Superior temporal gyrus (tissue), 1 donor: ENCODE measurements at regions not wholly inside any gene's neighbourhood (a gene's known extent, or its start where the extent isn't known, plus 50 kb on each side); places are given as distances from the start of the nearest gene placed in this dataset.

Experiments
- DNase-seq: peaks from one replicate; pipeline ENCODE4 v3.0.0-alpha.2; 2016; ENCODE audit errors: extremely low spot score

DNA sequence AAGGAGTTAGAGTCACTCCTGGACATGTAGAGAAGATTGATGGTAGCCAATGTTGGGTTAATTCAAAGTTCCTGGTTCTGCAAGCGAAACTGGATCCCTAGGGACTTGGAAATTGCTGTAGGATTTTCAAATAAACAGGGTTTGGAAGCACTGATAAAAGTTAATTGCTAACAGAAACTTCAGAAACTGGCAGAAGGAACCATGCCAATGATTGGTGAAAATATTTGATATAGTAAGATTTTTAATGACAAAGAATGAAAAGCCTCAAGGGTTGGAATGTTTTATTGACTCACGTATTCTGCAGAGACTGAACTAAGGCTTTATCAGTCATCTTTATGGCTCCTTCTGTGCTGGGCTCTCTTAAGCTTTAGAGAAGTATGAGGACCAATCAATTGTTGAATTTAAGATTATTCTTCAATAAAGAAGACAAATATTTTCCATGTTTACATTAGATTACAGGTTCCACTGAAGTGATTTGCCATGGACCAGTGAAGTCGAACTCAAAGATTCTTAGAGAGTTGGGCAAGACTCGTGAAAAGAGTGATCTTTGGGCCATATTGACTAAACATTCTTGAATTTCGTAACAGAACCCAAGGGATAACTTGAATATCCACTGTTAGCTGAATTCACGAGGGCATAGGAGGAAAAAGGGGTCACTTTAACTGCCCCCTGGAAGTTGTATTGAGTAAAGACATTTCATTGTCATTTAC is 371.4 kb downstream of the HDGFL1 start:
- DNase-seq = no peak

DNA sequence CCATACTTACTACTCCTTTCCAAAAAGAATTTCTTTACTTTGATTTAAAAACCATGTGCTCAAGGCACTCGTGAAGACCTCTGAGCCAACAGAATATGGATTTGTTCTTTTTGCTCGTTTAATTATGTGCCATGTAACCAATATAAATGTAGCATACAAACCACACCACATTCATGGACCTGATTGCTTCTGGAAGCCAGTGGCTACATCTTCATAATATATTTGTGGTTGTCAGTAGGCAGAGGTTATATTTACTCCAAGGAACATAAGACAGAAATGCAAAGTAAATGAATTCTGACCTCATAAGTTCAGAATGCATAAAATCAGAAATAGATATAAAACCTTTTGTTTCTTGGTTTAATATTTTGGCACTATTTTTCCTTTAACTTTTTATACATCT is 373.0 kb downstream of the HDGFL1 start:
- no peak for DNase-seq

DNA sequence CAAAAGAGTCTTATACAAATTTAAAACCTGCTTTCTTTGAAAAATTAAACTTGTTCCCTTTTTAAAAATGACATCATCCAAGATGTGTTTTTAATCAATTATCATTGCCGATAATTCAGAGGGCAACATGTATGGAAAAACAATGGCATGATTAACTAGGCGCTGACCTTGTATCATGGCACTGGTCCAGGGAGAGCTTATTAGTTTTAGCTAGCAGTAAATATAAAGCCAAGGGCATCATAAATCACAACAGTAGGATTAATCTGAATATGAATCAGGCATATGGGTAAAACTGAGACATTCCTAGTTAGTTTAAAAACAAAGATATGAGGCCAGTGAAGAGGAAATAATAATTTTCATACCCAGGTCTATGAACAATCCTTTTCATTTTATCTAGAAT is 374.0 kb downstream of the HDGFL1 start:
- no peak for DNase-seq

DNA sequence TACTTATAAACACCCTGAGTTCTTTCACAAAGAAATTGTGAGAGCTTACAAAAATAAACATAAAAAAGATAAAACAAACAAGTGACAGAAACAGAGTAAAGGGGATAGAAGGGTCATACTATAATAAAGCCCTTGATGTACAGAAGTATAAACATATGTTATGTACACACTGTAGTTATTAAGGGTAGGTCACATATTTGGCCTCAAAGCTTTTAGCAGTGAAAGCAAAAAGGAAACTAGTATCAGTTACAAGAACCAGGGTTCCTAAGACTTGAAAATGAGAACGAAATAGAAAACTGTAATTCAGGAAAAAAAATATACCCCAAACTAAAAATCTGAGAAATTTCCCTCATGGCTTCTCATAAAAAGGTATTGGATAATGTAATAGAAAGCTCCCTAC is 380.6 kb downstream of the HDGFL1 start:
- no peak for DNase-seq

DNA sequence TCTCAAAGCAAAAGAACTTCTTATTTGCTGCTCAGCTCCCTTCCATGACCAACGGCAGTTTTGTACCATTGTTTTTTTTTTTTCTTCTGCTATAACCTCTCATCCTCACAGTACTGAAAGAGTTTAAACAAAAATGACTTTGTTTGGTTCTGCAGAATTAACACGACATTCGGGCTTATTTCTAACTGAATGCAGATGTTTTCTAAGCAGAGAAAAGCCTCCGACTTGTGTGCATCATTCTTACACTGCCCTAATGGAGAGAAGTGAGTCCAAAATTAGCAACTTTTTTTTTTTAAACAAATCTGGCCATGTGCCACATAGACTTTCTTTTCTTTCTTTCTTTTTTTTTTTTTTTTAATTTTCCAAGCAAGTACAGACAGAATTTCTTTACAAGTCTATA is 382.7 kb downstream of the HDGFL1 start:
- no peak for DNase-seq

DNA sequence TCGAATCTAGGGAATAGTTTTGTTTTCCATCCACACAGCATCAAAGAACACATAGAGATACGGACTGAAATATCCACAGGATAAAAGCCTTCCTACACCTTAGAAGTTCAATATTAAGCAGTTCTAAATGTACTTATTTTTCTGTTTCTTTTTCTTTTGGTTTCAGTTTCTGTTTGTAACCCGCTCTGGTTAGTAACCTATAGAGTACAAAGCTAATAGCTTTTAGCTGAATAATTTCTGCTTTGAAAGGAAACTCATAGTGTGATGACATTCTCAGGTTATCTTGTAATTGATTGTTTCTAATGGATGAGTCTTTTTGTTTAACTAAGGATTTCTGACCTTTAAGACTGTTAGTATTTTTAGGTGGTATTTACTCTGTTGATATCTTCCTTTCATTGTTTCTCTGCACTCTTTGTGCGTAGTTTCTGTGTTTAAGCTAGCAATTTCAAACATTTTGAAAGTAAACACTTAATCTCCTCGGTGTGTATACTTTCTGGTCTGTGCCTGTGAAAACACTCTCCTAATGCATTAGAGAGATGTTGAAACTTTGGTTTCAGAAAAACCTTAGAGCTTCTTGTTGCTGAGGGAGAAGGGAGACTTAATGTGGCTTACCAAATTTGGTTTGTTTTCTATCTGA is 385.5 kb downstream of the HDGFL1 start:
- DNase-seq = no peak

DNA sequence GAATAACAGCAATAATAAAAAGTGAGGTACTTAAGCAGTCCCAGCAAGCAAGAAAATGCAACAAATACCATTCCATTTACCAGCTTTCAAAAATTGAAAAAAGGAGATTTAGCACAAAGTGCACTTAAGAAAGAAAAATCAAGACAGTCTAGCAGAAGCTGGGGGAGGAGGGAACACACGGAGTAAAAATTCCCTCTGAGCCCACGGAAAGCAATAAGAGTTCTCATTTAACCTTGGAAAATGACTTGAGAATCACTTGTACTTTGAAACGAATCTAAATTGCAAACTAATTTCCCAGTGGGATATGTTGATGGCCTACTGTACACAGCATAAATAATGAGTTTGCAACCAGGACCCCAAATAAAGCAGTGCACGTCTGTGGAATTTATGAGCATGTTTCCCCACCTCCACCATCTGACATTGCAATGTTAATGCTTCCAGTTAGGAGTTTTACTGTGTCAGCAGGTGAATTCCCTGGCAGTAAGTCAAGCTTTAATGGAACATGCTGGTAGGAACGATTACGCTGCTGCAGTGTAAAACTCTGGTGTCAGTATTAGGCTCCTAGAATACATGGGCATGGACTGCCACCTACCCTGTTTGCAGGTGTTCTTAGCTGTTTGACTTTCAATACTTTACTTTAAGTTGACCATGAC is 386.8 kb downstream of the HDGFL1 start:
- DNase-seq = no peak

DNA sequence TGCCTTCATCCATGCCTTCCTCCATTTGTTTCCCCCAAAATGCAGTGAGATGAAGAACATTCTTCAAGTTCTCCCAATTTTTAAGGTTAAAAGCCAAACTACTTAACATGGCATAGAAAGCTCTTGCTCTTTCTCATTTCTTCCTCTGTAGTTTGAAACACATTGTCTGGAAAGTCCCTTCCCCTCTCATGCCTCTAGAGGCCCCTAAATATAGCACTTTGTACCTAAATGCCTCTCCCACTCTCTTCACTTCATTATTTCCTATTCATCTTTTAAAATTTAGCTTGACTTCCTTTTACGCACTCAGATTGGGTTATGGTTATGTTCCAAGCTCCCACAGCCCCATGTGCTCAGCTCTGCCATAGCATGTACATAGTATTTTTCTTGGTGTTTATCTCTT is 389.3 kb downstream of the HDGFL1 start:
- DNase-seq = no peak

DNA sequence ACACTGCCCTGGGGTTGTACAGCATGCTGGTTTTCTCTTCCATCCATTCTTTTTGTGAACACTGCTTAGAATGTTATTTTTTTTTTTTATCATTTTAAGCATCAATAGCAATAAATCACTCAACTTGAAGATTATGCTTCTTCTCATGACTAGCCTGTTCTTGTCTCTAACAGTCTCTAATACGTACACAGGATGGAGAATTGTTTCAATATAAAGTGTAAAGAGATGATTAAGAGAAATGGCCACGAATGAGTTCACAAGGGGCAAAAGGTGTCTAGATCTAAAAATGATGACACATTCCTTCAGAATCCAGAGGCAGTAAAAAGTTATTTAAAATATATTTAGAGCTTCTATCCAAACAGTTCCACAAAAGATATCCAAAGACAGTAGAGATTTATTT is 390.2 kb downstream of the HDGFL1 start:
- DNase-seq = no peak

DNA sequence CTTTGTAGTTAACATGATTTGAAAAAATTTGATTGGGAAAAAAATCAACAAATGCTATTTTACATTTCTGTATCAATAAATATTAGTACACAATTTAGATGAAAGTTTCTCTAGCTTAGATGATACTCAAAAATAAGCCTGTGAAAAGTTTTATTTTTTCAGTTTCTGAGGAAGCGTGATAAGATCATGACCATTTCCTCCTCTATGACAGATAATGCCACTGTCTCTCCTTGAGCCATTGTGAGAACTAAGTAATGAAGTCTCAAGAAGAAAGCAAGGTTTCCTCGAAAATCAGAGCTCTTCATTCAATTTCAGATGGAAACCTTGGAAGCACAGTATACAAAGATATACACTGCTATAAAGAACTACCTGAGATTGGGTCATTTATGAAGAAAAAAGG is 395.0 kb downstream of the HDGFL1 start:
- DNase-seq = no peak

DNA sequence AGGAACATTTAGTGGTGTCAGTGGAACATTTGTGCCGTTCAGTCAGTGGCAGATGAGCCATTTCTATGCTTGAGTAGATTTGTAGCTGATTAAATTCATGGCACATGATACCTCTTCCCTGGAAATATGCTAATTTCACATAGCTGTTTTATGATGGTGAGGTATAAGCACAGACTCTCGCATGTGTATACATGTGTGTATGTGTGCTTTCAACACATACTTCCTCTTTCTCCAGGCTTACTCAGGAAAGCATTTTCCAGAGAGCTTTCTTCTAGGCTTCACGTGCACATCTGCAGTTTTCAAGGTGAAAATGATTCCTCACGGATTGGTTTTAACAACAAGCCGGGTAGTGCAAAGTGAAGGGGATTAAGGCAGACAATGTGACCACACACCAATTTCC is 396.5 kb downstream of the HDGFL1 start:
- no peak for DNase-seq

DNA sequence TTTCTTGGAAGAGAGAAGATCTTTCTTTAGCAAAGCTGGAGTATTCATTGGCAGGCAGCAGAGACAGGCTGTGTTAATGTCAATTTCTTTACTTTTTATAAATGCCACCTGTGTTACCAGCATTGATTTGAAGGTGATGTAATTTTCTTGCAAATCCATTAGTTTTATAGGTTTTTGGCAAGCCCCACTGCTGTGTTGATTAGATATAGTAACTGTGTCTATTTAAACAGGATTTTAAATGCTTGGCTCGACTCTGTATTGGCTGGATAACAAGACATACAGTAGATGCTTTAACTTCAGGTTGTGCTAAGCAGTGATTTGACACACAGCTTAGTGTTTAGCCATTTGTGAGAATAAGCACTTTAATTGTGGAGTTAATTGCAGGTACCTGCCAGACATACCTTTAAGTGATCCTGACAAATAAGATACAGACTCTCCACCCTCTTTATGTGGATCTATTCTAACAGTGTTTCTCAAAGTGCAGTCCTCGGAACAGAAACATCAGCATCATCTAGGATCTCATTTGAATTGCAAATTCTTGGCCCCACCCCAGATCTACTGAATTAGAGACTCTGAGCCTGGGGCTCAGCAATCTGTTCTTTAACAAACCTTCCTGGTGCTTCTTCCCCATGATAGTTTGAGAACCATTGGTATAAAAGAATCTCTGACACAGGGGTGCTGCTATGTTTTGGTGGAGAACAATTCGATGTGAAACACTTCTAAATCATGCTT is 397.5 kb downstream of the HDGFL1 start:
- no peak for DNase-seq

DNA sequence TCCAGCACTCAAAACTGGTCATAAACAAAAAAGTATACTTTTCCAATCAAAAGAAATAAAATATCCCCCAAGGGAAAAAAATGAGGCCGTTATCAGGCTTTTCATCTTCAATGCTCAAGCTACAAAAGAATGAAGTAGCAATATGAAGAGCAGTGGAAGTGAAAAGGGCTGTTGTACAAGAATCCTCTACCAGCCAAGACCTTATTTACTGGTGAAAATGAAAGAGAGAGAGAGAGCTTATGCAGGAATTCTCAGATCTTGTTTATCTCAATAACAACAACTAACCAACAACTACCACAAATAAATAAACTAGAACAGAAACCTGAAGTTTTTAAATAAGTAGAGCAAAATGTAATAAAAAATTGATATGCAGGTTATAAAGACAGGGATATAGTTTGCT is 400.6 kb downstream of the HDGFL1 start:
- DNase-seq = no peak

DNA sequence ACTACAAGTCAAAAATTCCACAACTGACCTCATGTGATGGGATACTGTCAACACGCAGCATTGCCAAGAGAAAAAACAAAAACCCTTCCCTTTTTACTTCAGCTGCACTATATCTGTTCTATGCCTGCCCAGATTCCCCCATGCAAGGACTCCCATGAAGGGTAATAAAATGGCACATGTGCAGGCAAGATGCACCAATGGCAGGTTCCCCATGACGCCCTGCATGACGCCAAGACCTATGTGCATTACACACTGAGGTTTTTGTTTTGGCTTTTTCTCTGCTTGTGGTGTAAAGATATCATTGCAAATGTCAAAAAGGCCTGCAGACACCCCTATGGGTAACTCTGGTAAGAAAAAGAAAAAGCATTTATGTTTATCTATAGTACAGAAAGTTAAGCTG is 403.4 kb downstream of the HDGFL1 start:
- DNase-seq = no peak

DNA sequence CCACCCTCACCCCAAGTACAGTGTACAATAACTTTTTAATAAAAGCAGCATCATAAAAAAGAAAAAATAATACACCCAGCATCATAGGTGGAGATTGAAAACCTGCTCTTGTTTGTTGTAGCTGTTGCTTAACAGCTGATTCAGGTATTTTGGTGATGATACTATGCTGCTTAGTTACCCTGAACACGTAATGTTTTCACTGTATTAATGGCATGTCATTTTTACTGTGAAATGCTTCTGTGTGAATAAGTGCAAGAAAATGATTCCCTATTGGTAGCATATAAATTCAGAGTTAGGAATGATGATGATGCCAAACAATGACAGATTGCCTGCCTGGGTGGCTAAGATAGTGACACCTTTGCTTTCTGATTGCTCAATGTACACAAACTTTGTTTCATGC is 405.7 kb downstream of the HDGFL1 start:
- DNase-seq = no peak

DNA sequence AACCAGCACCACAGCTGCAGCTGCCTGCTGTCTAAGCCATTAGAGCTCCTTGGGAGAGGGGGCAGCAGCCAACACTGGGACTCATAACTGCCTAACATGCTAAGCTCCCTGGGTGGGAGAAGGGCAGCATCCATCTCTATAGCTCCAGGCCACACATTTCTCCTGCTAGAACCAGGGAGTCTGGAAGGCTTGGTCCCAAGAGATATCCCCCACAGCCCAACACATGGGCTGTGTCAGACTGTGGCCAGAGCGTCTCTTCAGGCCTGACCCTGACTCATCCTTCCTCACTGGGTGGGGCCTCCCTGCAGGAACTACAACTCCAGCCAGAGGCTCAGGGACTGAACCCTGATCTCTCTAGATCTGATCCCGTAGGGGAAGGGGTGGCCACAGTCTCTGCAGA is 411.1 kb downstream of the HDGFL1 start:
- DNase-seq = no peak

DNA sequence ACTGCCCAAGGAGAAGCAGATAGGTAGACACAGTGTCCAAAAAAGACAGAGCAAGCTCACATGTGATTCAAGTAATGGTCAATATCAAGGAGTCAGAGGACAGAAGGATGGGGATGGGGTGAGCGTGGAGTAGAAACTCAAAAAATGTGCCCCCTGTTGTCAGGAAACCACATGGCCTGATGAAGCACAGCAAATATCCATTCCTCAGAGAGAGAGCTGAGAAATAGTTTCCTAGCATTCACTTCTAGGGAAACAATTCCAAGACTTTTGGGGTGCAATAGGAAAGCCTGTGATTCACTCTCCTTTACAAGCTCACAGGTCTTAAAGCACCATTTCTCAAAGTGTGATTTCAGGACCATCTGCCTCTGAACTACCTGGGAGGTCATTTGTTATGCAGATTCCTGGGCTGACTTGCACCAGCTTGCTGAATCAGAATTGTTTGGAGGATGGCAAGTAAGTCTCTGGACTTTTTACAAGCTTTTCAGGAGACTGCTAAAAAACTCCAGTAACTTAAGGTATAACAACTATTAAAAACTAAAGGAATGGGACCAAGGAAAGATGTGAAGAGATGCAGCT is 432.8 kb downstream of the HDGFL1 start:
- DNase-seq = no peak

DNA sequence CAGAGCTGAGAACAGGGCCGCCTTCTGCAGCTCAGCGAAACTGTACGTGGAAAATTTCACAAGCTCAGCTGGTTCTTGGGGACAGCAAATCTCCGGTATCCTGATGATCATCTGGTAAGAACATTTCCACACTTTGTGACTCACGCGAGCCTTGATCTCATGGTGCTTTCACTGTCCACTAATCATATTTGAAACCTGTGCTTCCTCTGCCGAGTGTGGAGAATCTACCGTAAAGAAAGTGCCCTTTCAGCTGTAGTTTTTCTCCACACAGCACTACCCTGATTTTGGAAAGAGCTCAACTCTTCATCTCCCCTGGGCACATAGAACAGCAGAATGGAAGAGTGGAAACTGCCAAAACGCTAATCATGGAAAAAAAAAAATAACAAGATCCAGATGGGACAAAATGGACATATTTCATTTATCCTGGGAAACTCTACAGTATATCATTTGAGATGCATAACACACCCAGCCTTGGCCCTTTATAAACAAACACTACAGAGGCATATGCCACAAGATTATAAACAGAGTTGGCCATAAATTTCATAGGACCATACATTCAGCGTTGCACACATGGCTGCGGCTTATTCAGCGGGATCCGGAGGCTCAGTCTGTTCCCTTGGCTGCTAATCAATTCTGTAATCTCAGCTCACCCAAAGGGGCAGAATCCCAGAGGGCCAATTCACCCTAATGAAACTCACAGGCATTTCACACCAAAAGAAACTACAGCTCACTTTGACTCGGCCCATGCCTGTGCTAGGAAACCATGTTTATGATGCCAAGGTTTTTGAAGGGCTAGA is 434.5 kb downstream of the HDGFL1 start:
- DNase-seq = peak; percentile 33

DNA sequence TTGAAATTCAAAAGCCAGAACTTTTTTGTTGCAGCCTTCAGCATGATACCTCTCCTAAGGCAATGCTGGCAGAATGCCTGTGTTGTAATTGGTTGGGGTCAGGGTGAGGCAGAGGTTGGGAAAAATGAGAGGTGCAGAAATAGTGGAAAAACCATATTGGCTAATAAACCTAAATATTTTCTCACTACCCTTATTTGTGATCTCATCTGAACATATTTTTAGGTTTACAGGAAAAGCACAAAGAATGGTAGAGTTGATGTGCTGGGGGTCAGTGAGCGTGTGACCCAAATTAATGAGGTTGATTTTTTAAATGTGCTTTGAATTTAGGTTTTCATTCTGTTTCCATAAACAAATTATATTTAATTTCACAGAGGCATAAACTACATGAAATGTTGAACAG is 437.3 kb downstream of the HDGFL1 start:
- DNase-seq = no peak

DNA sequence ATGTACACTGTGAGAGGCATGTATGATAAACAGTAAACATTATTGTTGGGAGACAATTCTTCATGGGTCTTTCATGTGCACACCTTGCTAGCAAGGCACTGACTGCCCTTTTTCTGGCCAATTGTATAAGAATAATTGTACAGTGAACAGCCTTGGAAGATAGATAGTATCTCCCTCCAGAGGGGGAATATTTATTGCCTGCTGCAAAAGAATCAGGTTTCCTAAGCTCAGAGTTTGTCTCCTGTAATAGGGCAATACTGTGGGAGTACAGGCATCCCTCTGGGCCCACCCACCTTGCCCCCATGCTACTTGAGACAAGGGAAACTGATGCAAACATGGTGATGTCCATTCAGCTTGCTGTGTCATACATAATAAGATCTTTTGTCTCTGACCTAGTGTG is 442.2 kb downstream of the HDGFL1 start:
- no peak for DNase-seq

DNA sequence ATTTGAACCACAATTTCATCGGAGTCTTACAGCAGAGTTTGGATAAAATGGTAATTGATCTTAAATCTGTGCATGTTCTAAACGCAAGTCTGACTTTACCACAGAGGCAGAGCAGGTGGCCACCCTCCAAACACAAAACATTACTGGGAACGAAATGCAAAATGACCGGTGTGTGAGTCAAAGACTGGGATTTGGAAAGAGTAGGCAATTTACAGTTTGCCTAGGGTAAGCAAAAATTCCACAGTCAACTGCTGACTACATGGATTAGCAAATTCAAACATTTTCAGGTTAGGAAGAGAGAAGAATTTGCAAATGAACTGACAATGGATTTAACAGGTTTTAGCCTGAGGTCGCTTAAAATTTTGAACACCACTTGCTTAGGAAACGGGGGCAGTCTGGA is 444.4 kb downstream of the HDGFL1 start:
- DNase-seq = no peak

DNA sequence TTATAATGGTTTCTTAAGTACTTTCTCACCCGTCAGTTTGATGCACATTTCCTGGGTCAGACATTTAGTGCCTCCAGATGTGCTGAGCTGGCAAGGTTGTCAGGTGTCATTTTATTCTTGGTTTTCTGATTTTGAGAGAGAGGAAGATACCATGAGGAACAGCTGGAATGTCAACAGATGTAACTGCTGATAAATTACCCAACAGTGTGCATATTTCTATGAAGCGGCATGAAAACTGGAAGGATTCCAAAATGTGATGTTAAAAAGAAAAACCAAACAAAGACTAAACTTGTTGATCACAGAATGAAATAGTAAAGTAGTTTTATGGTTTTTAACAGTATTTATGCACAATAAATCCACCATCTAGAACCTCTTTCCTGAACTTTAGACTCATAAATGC is 447.3 kb downstream of the HDGFL1 start:
- no peak for DNase-seq
